Fibroblast of mammary gland (primary cell): ENCODE measurements at regions not wholly inside any gene's neighbourhood (a gene's known extent, or its start where the extent isn't known, plus 50 kb on each side); places are given as distances from the start of the nearest gene placed in this dataset.
"Not testable (repeated sequence)": the region's sequence is repeated elsewhere in the genome, so short reads cannot be mapped to it uniquely, and the experiment has no call there.

Experiments used
- DNase-seq: peaks from one replicate; pipeline ENCODE4 v3.0.0-alpha.2; 2010; ENCODE audit warnings: low read depth
- H3K4me3 ChIP-seq: 2 replicates; pipeline ENCODE4 v1.5.1; 2011; ENCODE audit warnings: low read depth, mild to moderate bottlenecking, low read length, moderate library complexity; ENCODE audit not compliant: control insufficient read depth
- CTCF ChIP-seq: conservative IDR thresholded peaks from 2 replicates; pipeline ENCODE4 v1.5.1; 2011; ENCODE audit warnings: low read depth, low read length, inconsistent platforms; ENCODE audit not compliant: control insufficient read depth, insufficient read depth

- no peak overlapping the region for H3K4me3 ChIP-seq
- no peak for DNase-seq
Observed at GRCh38 chr5:106085136-106085535, 1585.6 kb downstream of the EFNA5 start.

DNA sequence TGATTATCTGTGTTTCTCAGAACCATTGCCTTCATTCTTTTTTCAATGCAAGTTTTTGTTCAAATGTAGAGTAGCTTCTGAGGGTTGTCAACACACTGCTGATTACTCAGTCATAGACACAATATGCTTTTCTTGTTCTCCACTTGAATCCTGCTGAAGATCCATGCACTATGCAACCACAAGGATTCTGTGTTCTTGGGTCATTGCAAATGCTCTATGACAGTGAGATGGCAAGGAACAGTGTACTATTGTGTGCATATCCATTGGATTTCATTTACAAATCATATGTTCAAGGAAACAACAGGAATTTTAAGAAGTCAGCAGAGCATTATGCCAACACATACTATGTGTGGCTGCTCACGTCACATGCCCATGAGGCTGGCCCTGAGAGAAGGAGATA lies 1590.2 kb downstream of the EFNA5 start:
- no peak overlapping the region for H3K4me3 ChIP-seq
- DNase-seq = no peak
- no peak for TF ChIP-seq CTCF

More at GRCh38 chr5:106085136-106085535, 1585.6 kb downstream of the EFNA5 start:
- TF ChIP-seq CTCF = no peak

DNA sequence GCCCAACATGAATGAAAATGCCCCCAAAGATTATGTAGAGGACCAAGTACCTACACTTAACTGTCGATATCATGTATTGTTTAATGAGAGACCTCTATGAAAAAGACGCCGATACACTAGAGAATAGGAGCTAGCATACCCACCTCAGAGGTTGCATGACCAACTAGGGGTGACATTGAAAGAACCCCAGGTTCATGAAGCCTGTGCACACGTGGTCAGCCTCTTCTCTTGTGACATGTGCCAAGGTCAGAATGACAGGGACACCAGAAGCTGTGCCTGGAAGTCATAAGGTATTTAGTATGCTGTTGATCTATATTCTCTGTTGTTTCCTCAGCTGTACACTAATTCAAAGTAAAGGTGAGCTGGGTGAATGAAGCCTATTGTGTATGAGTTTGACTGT lies 1594.1 kb downstream of the EFNA5 start:
- no peak overlapping the region for H3K4me3 ChIP-seq
- no peak for DNase-seq
- no peak for TF ChIP-seq CTCF

- no peak overlapping the region for H3K4me3 ChIP-seq
- TF ChIP-seq CTCF = no peak
- DNase-seq = no peak
Observed at GRCh38 chr5:106072208-106072607, 1598.5 kb downstream of the EFNA5 start.

GRCh38 chr5:106047341-106047740 lies 1623.4 kb downstream of the EFNA5 start:
- DNase-seq = no peak
- no peak for TF ChIP-seq CTCF
- H3K4me3 ChIP-seq = no peak overlapping the region

GRCh38 chr5:106032069-106032468 lies 1638.7 kb downstream of the EFNA5 start:
- not testable (repeated sequence) for H3K4me3 ChIP-seq, DNase-seq

DNA sequence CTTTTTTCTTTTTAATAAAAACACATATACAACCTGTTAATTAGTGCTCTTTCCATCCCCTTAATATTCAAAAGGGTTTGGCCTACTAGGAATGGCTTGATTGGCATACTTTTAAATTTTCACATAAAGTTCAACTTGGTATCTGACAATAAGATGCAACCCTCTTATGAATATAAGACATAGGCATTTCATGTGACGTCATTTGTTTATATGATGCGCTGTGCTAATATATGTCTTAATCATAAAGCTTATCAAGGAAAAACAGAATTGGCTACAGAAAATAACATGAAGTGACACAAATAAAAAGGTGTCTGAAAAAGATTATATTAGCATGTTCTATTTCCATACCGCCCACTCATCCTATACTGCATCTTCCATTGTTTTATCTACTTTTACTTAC lies 1642.4 kb downstream of the EFNA5 start:
- no peak for TF ChIP-seq CTCF
- no peak for DNase-seq
- no peak overlapping the region for H3K4me3 ChIP-seq
